Esophagus muscularis mucosa (tissue), 4 donors: ENCODE measurements at regions not wholly inside any gene's neighbourhood (a gene's known extent, or its start where the extent isn't known, plus 50 kb on each side); places are given as distances from the start of the nearest gene placed in this dataset.

Experiments used
- DNase-seq: peaks from one replicate; pipeline ENCODE4 v3.0.0-alpha.2; 2017; ENCODE audit errors: extremely low spot score
- H3K27ac ChIP-seq, 4 donors: fragments of 200-600 bp; sonication (generic); replicated peaks in 1 of 4; 1 replicate in 3 of 4; 2 replicates in 1 of 4; pipeline ENCODE4 v1.5.1; 2016 to 2019; ENCODE audit warnings: mild to moderate bottlenecking in 1 of 4
- H3K27me3 ChIP-seq, 4 donors: fragments of 200-600 bp; sonication (generic); one replicate each; pipeline versions ENCODE4 v1.5.1 to v1.6.0; 2016 to 2019
- H3K36me3 ChIP-seq, 4 donors: fragments of 200-600 bp; sonication (generic); one replicate each; pipeline ENCODE4 v1.5.1; 2016 to 2019
- H3K4me1 ChIP-seq, 4 donors: fragments of 200-600 bp; sonication (generic); one replicate each; pipeline ENCODE4 v1.5.1; 2016 to 2019
- H3K4me3 ChIP-seq, 4 donors: fragments of 200-600 bp; sonication (generic); 1 replicate in 2 of 4; 2 replicates in 2 of 4; pipeline ENCODE4 v1.5.1; 2016 to 2019; ENCODE audit warnings: mild to moderate bottlenecking in 4 of 4, moderate library complexity in 1 of 4
- H3K9me3 ChIP-seq, 4 donors: fragments of 200-600 bp; sonication (generic); 1 replicate in 3 of 4; 2 replicates in 1 of 4; pipeline ENCODE4 v1.5.1; 2016 to 2019
- EP300 ChIP-seq: sonication (generic); formaldehyde crosslinking; IDR thresholded peaks from one replicate; pipeline ENCODE4 v1.6.1; 2017; ENCODE audit warnings: antibody characterized with exemption
- POLR2A ChIP-seq: fragments of 450-650 bp; IDR thresholded peaks from one replicate; pipeline ENCODE4 v1.6.1; 2017; ENCODE audit warnings: antibody characterized with exemption, moderate library complexity, mild to moderate bottlenecking, low read depth
- POLR2AphosphoS5 ChIP-seq, 2 donors: sonication (generic); formaldehyde crosslinking; IDR thresholded peaks; one replicate each; pipeline ENCODE4 v1.6.1; 2017; ENCODE audit warnings: antibody characterized with exemption in 2 of 2
- WGBS: methylation state at CpG from one replicate; pipeline ENCODE4 v1.1.5; 2018; 5-methylcytosine and 5-hydroxymethylcytosine counted together
- intact Hi-C: fragments of 100-400 bp; cut with DNase I; formaldehyde crosslinking; loops from one replicate; pipeline ENCODE4 v1.15.1; 2023
- TF ChIP-seq, protein P1 (sequence below), 3 experiments: fragments of 200-600 bp in 2 of 3; fragments of 450-650 bp in 1 of 3; sonication (generic) in 2 of 3; IDR thresholded peaks; one replicate each; pipeline ENCODE4 v1.5.1; 2017 to 2019; ENCODE audit warnings: antibody characterized with exemption in 3 of 3, mild to moderate bottlenecking in 2 of 3, moderate library complexity in 1 of 3

- Histone ChIP-seq H3K9me3 (no peaks in the 10 kb centered on the region), H3K4me1 (no peaks in the 10 kb centered on the region), H3K27me3 (peaks cover 0 to 16% (median 0%) of the 10 kb centered on the region in 4 donors), H3K27ac (no peak overlapping the region), H3K4me3 (no peak overlapping the region), H3K36me3 (no peaks in the 10 kb centered on the region)
- no peak for TF ChIP-seq POLR2A
- TF ChIP-seq EP300: no peak
- TF ChIP-seq, protein P1, sequence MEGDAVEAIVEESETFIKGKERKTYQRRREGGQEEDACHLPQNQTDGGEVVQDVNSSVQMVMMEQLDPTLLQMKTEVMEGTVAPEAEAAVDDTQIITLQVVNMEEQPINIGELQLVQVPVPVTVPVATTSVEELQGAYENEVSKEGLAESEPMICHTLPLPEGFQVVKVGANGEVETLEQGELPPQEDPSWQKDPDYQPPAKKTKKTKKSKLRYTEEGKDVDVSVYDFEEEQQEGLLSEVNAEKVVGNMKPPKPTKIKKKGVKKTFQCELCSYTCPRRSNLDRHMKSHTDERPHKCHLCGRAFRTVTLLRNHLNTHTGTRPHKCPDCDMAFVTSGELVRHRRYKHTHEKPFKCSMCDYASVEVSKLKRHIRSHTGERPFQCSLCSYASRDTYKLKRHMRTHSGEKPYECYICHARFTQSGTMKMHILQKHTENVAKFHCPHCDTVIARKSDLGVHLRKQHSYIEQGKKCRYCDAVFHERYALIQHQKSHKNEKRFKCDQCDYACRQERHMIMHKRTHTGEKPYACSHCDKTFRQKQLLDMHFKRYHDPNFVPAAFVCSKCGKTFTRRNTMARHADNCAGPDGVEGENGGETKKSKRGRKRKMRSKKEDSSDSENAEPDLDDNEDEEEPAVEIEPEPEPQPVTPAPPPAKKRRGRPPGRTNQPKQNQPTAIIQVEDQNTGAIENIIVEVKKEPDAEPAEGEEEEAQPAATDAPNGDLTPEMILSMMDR (IDR thresholded peaks at IDR 0.05): no peak
- no peak for TF ChIP-seq POLR2AphosphoS5 (IDR thresholded peaks at IDR 0.05)
- WGBS: 60% methylated on average over 1 of the region's 1 CpG
- intact Hi-C loops: no loop called here
- peak; percentile 81 for DNase-seq
Observed at GRCh38 chr10:117927332-117927731, 119.4 kb downstream of the RAB11FIP2 start.

GRCh38 chr10:117927871-117928270 is 118.9 kb downstream of the RAB11FIP2 start:
- Histone ChIP-seq H3K4me1 (no peaks in the 10 kb centered on the region), H3K4me3 (no peak overlapping the region), H3K9me3 (no peaks in the 10 kb centered on the region), H3K27ac (no peak overlapping the region), H3K27me3 (peaks cover 0 to 16% (median 0%) of the 10 kb centered on the region in 4 donors), H3K36me3 (no peaks in the 10 kb centered on the region)
- no peak for DNase-seq
- TF ChIP-seq, protein P1 (IDR thresholded peaks at IDR 0.05): no peak
- TF ChIP-seq POLR2A: no peak
- TF ChIP-seq POLR2AphosphoS5 (IDR thresholded peaks at IDR 0.05): no peak
- TF ChIP-seq EP300: no peak
- WGBS: 86% methylated on average over 4 of the region's 4 CpGs
- intact Hi-C loops: no loop called here

DNA sequence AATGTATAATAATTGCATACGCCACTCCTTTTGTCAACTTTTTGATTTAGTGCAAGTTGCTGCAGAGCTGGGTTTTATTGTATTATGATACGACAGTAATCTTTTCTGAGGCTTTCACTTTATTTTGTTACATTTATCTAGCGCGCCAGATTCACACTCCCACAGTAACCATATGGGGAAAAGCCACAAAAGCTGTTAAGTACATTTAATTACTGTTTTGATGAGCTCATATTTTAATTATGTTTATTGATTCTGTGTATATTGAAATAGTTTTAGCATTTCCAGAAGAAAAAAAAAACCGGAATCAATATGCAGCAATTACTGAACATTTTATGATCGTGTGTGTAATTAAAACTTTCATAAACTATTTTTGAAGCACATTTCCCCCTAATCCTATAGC is 118.5 kb downstream of the RAB11FIP2 start:
- Histone ChIP-seq H3K27me3 (peaks cover 0 to 16% (median 0%) of the 10 kb centered on the region in 4 donors), H3K36me3 (no peaks in the 10 kb centered on the region), H3K27ac (no peak overlapping the region), H3K4me1 (no peaks in the 10 kb centered on the region), H3K9me3 (no peaks in the 10 kb centered on the region), H3K4me3 (no peak overlapping the region)
- intact Hi-C loops: no loop called here
- WGBS: 92% methylated on average over 6 of the region's 6 CpGs
- DNase-seq: no peak
- TF ChIP-seq, protein P1 (IDR thresholded peaks at IDR 0.05): no peak
- TF ChIP-seq POLR2A (no peak), EP300 (no peak), POLR2AphosphoS5 (IDR thresholded peaks at IDR 0.05) (no peak)

DNA sequence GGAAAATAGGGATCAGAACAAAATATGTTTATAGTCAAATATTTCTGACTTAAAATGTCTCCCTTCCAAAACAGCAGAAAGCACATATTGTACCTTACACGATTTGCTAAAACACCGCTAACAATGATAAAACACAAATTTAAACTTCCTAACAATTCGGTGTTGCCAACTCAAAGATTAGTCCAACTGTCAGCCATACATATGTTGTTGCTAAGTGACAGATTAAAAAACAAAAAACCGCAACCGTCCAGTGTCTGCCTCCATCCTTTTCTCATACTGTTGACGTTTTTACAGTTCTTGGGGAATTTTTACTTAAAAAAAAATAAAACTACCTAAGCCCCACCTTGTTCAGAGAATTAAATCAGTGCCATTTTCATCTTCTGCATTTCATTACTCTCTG is 118.0 kb downstream of the RAB11FIP2 start:
- WGBS: 73% methylated on average over 6 of the region's 6 CpGs
- intact Hi-C loops: no loop called here
- TF ChIP-seq, protein P1 (IDR thresholded peaks at IDR 0.05): no peak
- TF ChIP-seq EP300 (no peak), POLR2A (no peak)
- peaks cover 0 to 16% (median 0%) of the 10 kb centered on the region in 4 donors for H3K27me3 ChIP-seq
- no peak overlapping the region for H3K27ac ChIP-seq
- no peak overlapping the region for H3K4me3 ChIP-seq
- DNase-seq: no peak
- no peaks in the 10 kb centered on the region for H3K4me1 ChIP-seq
- no peaks in the 10 kb centered on the region for H3K9me3 ChIP-seq
- H3K36me3 ChIP-seq: no peaks in the 10 kb centered on the region

- TF ChIP-seq POLR2A (no peak), POLR2AphosphoS5 (IDR thresholded peaks at IDR 0.05) (no peak), EP300 (no peak)
- TF ChIP-seq, protein P1 (IDR thresholded peaks at IDR 0.05): no peak
- Histone ChIP-seq H3K4me3 (no peak overlapping the region), H3K9me3 (no peaks in the 10 kb centered on the region), H3K27me3 (peaks cover 0 to 16% (median 0%) of the 10 kb centered on the region in 4 donors), H3K4me1 (no peaks in the 10 kb centered on the region), H3K27ac (no peak overlapping the region), H3K36me3 (no peaks in the 10 kb centered on the region)
- peak; percentile 90 for DNase-seq
- 51% methylated on average over 9 of the region's 9 CpGs for WGBS
- intact Hi-C loops: no loop called here
Observed at GRCh38 chr10:117929327-117930067, 117.2 kb downstream of the RAB11FIP2 start.
